GM18907 (cell line): ENCODE measurements at regions not wholly inside any gene's neighbourhood (a gene's known extent, or its start where the extent isn't known, plus 50 kb on each side); places are given as distances from the start of the nearest gene placed in this dataset.
"Not testable (repeated sequence)": the region's sequence is repeated elsewhere in the genome, so short reads cannot be mapped to it uniquely, and the experiment has no call there.

Experiments
- ATAC-seq: cut with Tn5 transposase; IDR thresholded peaks from one replicate; pipeline ENCODE4 v1.9.1; 2021; ENCODE audit warnings: mild to moderate bottlenecking, moderate library complexity; ENCODE audit not compliant: unreplicated experiment

DNA sequence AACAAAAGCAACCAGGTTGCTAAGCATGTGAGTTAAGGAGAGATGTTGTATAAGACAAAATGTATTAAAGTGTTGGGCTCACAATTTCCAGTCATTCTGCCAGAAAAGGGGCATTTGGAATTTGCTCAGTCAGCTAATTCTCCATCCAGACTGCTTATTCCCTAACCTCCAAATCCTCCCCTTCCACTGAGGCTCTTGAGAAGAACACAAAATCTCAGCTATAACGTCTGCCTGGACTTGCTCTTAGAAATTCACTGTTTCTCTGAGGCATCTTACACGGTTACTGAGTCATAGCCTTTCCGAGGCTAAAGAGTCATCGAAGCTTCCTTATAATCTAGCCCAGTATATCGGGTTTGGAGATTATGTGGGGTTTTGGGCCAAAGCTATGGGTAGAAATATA is 548.2 kb upstream of the ADGRL4 start:
- ATAC-seq = no peak

DNA sequence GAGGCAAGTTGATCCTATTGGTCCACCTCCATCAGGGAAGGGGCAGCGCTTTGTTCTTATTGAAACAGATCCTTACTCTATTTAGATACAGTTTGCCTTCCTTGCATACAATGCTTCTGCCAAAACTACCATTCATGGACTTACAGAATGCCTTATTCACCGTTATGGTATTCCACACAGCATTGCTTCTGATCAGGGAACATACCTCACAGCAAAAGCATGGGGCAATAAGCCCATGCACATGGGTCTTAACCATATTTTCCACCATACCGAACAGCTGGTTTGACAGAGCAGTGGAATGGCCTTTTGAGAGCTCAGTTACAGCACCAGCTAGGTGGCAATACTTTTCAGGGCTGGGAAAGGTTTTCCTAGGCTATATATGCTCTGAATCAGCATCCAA is 544.8 kb upstream of the ADGRL4 start:
- no peak for ATAC-seq

DNA sequence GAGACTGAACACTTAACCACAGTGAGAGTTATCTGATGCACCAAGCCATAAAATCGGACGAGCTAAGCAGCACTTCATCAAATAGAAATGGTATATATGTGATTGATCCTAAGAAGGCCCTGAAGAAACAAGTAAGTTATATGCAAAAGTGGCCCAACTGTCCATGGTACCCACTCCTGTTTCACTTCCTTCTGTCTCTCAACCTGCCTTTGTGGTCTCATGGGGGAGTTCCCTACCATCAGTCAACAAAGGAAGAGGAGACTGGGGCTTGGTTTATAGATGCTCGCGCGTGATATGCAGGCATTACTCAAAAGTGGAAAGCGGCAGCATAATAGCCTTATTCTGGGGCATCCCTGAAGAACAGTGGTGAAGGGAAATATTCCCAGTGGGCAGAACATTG is 543.9 kb upstream of the ADGRL4 start:
- no peak for ATAC-seq

DNA sequence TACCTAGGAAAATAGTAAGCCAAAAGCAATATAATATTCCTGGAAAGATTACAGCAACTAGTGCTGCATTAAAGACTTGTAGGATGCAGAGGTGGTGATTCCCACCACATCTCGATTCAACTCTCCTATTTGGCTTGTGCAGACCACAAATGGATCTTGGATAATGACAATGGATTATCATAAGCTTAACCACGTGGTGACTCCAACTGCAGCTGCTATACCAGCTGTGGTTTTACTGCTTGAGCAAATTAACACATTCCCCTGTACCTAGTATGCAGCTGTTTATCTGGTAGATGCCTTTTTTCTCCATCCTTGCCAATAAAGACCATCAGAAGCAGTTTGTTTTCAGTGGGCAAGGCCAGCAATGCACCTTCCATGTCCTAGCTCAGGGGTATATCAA is 542.7 kb upstream of the ADGRL4 start:
- ATAC-seq = no peak

DNA sequence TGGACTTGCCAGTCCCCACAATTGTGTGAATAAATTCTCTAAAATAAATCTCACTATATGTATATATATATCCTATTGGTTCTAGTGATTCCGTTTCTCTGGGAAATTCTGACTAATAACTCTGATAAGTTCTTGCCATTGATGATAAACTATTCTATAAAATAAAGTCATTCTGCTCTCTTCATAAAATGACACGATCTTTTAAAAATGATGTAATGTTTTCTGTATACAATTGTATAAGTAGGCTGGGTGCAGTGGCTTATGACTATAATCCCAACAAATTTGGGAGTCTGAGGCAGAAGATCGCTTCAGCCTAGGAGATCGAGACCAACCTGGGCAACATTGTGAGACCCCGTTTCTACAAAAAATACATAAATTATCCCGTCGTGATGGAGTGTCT is 541.0 kb upstream of the ADGRL4 start:
- ATAC-seq = no peak

DNA sequence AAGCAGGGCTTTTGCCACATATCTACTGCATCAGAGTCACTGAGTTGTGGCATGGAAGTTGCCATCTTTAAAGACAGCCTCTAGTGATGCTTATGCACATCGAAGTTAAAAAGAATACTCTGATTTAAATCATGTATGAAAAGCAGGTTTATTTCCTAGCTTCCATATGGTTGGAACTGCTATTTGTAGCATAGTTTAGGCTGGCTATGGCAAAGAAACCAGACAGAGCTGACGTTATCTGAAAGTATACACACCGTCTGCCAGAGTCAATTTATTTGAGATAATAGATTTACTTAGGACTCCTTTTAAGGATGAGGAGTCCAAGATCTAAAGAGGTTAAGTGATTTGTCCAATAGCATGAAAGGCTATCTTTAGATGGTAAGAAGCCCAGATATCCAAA is 536.9 kb upstream of the ADGRL4 start:
- no peak for ATAC-seq

DNA sequence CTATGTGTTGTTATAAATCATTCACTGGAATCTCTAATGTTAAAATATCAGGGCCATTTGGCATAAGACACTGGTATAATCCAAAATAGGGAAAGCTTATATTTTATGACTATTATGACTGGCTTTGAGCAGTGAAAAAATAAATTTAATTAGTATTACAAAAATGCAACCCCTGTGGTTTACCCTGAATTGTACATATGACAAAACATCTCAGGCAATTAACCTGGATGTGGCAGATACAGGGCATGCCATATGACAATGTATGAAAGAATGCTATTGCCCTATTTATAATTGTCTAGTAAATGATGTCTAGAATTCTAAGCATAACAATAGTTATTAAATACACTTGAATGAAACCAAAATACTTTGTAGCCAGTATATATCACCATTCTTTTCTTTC is 532.5 kb upstream of the ADGRL4 start:
- ATAC-seq = no peak

DNA sequence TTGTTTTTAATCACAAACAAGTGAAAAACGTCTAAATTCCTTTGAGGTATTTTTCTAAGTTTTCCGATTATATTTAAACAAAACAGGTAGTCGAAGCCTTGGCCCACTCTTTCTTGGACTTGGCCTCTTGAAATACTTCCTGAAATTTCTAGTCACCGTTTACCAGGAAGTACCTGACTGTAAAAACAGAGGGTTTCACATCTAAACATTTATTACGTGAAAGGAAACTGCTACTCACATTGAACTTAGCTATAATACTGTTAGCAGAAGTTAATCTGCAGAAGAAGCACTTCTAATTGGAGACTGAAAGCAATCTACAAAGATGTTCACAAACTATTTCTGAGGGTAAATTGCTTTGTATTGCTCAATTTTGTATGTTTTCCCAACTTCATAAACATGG is 526.0 kb upstream of the ADGRL4 start:
- peak; percentile 60 for ATAC-seq

DNA sequence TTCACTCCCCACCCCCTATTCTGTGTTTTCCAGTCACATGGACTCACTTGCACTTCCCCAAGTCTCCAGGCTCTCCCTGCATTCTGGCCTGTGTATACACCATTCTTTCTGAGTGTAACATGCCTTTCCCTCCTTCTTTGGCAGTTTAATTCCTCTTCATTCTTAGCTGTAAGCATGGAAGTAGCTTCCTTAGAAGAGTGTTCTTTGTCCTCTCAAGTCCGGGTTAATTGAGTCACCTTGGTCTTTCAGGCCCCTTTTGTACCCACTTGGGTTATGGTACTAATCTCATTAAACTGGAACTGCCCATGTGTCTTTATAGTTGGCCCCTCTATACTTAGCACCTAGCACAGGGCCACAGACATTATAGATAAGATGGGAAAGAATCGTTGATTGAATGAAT is 525.3 kb upstream of the ADGRL4 start:
- ATAC-seq = no peak

DNA sequence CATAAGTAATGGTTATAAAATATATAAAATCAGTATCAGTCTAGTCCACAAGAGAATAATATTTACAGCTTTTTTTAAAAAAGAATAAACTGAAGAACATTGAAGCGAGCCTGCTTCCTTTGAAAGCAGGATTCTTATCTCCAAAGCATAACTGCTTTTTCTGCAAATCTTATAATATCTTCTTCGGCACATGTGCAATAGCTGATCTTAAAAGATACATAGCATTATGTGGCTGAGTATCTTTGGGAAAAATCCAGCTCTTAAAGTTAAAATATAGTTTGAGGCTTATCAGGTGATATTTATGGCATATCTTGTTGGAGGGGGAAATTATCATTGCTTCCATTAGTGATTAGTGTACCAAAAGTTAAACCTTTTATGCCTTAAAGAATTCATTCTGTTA is 523.9 kb upstream of the ADGRL4 start:
- no peak for ATAC-seq

DNA sequence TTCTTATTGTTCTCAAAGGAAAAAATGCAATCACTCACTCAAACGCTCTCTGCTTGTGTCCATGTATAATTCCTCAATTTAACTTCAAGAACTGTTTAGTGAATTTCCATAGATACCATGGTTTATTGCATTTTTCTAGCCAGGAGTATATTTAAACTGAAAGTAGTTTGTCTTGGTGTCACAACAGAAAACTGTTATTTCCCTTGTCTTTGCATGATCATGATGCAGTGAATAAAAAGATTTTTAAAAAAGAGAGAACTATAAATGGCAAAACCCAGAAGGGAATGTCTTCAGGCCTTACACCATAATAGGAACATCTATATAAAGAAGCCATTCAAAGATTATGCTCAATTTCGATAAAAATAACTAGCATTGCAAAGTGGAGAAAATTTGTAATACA is 523.5 kb upstream of the ADGRL4 start:
- no peak for ATAC-seq

DNA sequence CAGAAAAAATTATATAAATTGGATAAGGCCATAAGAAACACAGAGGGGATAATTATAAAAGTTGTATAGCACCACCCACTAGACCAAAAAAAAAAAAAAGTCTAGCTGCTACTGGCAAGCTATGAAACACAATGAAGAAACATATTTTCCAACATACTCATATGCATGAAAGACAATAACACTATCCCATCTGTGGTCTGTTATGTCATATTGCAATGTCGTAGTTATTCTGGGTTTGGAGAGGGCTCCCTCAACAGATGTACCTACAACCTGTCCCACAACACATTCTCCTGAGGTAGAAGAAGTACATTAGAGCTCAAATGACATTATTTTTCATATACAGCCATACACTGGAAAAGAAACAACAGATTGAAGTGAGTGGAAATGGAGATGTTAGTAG is 517.6 kb upstream of the ADGRL4 start:
- no peak for ATAC-seq

DNA sequence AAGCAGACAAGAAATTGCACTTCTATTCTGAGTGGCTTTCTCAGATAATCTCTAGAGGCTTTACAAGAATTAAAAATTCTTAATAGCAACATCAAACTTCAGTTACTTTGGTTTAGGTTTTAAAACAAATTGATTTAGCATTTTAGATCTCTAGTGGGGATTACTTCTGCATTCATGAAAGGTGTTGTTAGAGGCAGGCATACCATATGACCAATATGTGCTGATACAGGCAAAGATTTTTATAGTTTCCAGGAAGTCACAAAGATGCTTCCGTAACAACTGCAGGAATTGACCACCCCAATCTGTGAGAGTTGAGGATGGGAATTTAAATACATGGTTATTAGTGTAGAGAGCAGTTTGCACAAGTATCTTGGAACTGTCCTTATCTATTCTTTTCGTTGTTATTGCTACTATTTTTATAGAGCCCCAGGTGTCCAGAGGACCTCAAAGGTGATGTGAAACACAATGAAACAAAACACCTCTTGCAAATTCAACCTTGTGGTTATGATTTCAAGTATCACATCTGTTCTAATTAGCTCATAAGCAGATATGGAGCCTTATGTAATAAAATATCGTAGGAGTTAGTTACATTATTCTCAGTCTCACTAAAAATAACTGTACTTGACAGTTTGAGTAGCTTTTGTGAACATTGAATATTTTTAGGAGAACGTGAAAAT is 512.7 kb upstream of the ADGRL4 start:
- ATAC-seq = peak; percentile 56

DNA sequence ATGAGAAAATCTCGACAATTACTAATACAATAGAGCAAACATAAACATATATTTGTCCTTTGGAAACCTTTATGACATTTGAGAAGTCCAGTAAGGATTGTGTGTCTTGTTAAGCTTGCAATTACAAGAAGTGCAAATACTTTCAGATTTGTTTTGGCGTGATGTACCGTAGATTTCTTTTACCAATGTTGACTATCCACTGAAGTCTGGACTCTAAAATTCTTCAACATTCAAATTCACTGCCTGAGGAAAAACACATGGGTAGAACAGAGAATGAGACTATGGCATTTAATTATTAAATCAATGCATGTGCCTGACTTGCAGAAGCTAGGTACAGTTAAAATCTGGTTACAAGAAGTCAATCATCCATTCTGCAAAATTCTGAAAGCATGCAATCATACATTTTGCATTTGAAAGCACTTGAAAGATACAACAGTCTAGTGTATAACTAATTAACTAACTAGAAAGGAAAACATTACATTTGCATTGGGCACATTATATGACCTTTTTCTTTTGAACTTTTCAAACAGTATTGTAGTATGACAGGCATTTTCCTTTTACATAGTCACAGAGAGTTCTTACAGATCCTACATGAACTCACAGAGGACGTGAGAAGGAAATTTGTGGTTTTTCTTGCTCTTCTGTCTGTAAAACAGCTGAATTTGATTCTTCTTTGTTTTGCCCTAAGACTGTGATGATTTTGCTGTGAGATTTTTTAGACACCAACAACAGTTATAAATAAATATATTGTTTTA is 511.1 kb upstream of the ADGRL4 start:
- no peak for ATAC-seq

DNA sequence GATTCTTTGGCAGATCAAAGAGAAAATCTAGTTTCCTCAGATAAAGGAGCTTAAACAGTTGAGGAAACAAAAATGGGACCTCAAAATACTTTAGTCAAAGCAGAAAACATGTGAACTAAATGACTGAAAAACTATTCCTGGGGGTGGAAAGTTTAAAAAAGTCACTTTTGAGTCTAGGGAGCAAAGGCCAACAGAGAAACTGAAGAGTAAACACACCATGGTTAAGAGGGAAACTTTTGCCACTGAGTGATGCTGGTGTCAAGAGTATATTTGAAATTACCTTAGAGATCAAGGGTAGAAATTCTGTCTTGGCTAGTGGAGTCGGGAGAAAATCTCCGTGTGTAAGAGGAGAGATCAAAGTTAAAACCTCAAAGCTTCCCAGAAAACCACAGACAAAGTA is 501.2 kb upstream of the ADGRL4 start:
- ATAC-seq = no peak

DNA sequence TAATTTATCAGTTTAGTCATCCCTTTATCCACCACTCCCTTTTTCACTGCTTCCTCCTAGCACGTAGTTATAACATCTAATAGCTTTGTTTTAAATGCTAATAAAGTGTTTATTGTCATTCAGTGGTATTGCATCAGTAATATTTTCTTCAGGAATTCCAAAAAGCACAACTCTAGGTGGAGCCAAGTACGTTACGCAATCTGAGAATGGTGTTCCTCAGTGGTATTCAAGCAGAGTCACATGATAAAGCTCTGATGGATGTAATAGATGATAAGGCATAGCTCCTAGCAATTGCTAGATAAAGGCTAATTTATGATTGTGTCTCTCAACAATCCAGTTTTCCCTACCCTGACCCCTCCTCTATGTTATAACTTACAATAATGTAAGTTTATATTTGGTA is 494.6 kb upstream of the ADGRL4 start:
- no peak for ATAC-seq

DNA sequence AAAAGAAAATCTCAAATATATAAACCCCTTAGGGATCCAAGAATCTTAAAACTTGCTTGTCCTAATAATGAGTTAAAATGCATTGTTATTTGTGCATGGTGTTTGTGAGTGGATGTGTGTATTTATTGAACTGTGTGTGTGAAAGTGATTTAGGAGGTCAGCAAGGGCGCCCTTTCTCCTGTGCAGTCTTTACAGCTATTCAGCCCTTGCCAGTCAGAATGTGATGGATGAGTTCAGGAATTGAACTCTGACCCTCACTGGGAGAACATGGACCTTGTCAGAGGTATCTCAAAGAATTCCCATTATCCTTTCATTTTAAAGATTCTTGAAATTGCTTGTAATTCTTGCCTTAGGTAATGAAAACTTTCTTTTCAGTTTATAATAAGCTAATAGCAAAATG is 493.0 kb upstream of the ADGRL4 start:
- no peak for ATAC-seq

DNA sequence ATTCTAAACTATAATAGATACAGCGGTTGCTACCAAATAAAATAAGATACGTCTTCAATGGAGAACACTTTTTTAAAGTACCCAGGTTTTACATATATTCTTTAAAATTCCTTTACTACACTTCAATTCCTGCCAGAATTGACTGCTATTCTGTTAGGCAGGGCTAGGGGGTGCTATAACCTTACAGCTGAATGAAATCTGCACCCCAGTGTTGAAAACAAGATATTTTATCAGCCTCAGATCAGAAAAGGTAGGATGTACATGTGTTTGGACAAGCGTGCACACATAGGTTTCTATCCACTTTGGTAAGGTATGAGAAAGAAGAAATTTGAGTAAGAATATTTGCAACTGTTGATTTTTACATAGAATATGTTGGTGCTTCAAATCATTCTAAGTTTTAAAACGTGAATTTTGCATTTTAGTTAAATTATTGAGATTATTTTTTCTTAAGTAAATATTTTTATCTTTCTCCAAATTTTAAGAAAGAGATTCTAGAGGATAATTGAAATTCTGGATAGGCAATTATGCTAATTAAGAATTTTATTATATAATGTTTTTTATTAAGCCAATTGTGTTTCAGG is 490.8 kb upstream of the ADGRL4 start:
- ATAC-seq = peak; percentile 82

DNA sequence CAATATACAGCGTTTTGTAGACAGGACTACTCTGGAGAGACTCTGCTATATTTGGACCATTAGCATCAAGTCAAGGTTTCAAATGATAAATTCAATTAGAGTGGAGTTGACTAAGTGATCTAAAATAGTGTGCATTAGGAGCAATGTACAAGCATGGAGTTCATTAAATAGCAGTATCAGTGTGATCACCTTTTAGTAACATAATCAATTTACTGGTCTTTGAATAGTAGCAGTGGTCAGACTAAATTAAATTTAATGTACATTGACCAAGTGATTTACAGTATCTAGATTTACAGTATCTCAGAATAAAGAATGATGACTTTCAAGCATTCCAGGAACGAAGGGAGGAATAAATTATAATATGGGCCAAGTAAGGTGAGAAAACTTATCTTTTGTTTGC is 489.6 kb upstream of the ADGRL4 start:
- no peak for ATAC-seq

DNA sequence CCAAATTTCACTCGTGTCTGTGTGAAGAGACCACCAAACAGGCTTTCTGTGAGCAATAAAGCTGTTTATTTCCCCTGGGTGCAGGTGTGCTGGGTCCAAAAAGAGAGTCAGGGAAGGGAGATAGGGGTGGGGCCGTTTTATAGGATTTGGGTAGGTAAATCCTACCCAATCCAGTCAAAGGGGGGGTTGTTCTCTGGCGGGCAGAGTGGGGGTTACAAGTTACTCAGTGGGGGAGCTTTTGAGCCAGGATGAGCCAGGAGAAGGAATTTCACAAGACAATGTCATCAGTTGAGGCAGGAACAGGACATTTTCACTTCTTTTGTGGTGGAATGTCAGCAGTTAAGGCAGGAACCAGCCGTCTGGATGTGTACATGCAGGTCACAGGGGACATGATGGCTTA is 487.2 kb upstream of the ADGRL4 start:
- ATAC-seq = not testable (repeated sequence)

DNA sequence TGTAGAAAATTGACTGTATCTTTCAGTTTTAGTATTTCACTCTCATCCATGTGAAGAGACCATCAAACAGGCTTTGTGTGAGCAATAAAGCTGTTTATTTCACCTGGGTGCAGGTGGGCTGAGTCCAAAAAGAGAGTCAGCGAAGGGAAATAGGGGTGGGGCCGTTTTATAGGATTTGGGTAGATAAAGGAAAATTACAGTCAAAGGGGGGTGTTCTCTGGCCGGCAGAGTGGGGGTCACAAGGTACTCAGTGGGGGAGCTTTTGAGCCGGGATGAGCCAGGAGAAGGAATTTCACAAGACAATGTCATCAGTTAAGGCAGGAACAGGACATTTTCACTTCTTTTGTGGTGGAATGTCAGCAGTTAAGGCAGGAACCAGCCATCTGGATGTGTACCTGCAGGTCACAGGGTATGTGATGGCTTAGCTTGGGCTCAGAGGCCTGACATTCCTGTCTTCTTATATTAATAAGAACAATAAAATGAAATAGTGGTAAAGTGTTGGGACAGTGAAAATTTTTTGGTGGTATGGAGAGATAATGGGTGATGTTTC is 482.1 kb upstream of the ADGRL4 start:
- ATAC-seq = not testable (repeated sequence)

DNA sequence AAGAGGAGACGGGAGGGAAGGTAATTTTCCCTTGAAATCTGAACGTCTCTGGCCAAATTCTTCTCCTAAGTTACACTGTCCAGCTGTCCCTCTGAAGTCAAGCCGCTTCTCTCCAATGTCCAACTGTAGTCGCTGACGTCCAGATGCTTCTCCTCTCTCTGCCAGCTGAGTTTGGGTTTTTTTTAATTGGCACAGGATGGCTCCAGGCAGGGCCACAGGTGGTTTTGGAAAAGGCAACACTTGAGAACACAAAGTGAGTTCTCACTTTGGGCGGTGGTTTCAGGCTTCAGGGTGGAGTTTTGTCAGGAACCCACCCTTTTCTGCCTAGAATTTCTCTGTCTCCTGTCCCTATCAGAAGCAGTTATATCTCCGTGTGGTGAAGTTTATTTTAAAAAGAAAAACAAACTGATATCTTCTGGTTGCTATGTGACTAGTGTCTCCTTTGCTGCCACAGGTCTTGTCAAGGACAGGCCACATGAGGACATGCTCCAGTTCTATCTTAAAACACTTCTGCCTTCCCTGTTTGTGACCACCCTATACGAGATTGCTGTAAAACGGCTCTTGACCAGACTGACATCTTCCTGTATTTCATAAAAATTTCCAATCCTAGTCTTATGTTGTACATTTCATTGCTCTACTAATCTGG is 472.3 kb upstream of the ADGRL4 start:
- no peak for ATAC-seq
